ENCODE measurements at regions not wholly inside any gene's neighbourhood (a gene's known extent, or its start where the extent isn't known, plus 50 kb on each side); places are given as distances from the start of the nearest gene placed in this dataset.

DNA sequence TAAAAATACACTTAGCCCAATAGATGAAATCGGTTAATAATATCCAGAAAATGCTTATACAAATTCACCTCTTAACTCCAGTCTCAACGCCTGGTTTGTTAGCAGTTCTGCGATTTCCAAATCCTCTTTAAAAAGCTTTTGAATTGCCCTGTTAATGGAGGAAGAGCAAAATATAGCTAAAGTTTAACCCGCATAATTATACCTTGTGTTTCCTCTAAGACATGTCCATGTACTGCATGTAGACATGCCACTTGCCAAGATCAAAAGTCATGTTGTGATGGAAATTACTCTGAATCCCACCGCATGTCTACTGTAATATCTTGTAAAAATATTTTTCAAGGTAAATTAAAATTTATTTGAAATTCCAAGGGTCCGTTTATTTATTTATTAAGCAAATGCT is 291.2 kb upstream of the LRP1B start:
- TF ChIP-seq, protein P1, sequence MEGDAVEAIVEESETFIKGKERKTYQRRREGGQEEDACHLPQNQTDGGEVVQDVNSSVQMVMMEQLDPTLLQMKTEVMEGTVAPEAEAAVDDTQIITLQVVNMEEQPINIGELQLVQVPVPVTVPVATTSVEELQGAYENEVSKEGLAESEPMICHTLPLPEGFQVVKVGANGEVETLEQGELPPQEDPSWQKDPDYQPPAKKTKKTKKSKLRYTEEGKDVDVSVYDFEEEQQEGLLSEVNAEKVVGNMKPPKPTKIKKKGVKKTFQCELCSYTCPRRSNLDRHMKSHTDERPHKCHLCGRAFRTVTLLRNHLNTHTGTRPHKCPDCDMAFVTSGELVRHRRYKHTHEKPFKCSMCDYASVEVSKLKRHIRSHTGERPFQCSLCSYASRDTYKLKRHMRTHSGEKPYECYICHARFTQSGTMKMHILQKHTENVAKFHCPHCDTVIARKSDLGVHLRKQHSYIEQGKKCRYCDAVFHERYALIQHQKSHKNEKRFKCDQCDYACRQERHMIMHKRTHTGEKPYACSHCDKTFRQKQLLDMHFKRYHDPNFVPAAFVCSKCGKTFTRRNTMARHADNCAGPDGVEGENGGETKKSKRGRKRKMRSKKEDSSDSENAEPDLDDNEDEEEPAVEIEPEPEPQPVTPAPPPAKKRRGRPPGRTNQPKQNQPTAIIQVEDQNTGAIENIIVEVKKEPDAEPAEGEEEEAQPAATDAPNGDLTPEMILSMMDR (IDR thresholded peaks at IDR 0.05; ENCODE audit: control extremely low read depth in 1 of 3, insufficient read depth in 1 of 3, low read depth in 1 of 3, low read length in 3 of 3): no peak
- TF ChIP-seq EZH2 (IDR thresholded peaks at IDR 0.05; ENCODE audit: low read depth, low read length, severe bottlenecking) (no peak), POLR2A (IDR thresholded peaks at IDR 0.05; ENCODE audit: control extremely low read depth in 1 of 2, low read depth in 2 of 2, low read length in 2 of 2) (no peak), EGR1 (IDR thresholded peaks at IDR 0.05; ENCODE audit: borderline replicate concordance, low read depth, low read length) (no peak), SP1 (IDR thresholded peaks at IDR 0.05; ENCODE audit: low read depth, low read length) (no peak)

All from H1 (cell line).